T-helper 2 cell treated with Interferon-gamma antibody and Interleukin-4, amounts not matched to agents 5 μg/mL and 100 μg/mL, for 36 hours (primary cell): ENCODE measurements at regions not wholly inside any gene's neighbourhood (a gene's known extent, or its start where the extent isn't known, plus 50 kb on each side); places are given as distances from the start of the nearest gene placed in this dataset.

Experiments
- DNase-seq: peaks from one replicate; pipeline ENCODE4 v3.0.0; 2021; ENCODE audit warnings: low spot score
- H3K27ac Mint-ChIP-seq: one replicate; pipeline ENCODE4 v1.8.0; 2021; ENCODE audit warnings: mild to moderate bottlenecking, mixed read lengths
- H3K27me3 Mint-ChIP-seq: one replicate; pipeline ENCODE4 v1.8.0; 2021; ENCODE audit warnings: low read depth, mixed read lengths
- H3K36me3 Mint-ChIP-seq: one replicate; pipeline ENCODE4 v1.8.0; 2021; ENCODE audit warnings: low read depth, mixed read lengths
- H3K4me1 Mint-ChIP-seq: one replicate; pipeline ENCODE4 v1.8.0; 2021; ENCODE audit warnings: low read depth, mixed read lengths
- H3K4me3 Mint-ChIP-seq: one replicate; pipeline ENCODE4 v1.8.0; 2022; ENCODE audit warnings: mild to moderate bottlenecking, moderate library complexity, mixed read lengths
- H3K9me3 Mint-ChIP-seq: one replicate; pipeline ENCODE4 v1.8.0; 2021; ENCODE audit warnings: mixed read lengths

GRCh38 chr14:98230411-98230810 lies 1041.6 kb downstream of the BCL11B start:
- peak overlapping the region; percentile 91 for H3K27ac Mint-ChIP-seq
- H3K36me3 Mint-ChIP-seq, result no peaks in the 10 kb centered on the region
- H3K9me3 Mint-ChIP-seq, result no peaks in the 10 kb centered on the region
- H3K4me1 Mint-ChIP-seq, result peaks cover 73% of the 10 kb centered on the region
- no peaks in the 10 kb centered on the region for H3K27me3 Mint-ChIP-seq
- DNase-seq, result no peak
- peak overlapping the region; percentile 80 for H3K4me3 Mint-ChIP-seq

GRCh38 chr14:98231210-98231609 lies 1040.8 kb downstream of the BCL11B start:
- H3K9me3 Mint-ChIP-seq, result no peaks in the 10 kb centered on the region
- H3K36me3 Mint-ChIP-seq, result no peaks in the 10 kb centered on the region
- DNase-seq, result no peak
- peaks cover 67% of the 10 kb centered on the region for H3K4me1 Mint-ChIP-seq
- no peaks in the 10 kb centered on the region for H3K27me3 Mint-ChIP-seq
- no peak overlapping the region for H3K27ac Mint-ChIP-seq
- H3K4me3 Mint-ChIP-seq, result no peak overlapping the region

GRCh38 chr14:98233656-98234055 lies 1038.3 kb downstream of the BCL11B start:
- Mint-ChIP-seq H3K27me3 (no peaks in the 10 kb centered on the region), H3K9me3 (no peaks in the 10 kb centered on the region), H3K36me3 (no peaks in the 10 kb centered on the region), H3K4me1 (peaks cover 43% of the 10 kb centered on the region), H3K4me3 (no peak overlapping the region), H3K27ac (no peak overlapping the region)
- no peak for DNase-seq

- Mint-ChIP-seq H3K36me3 (no peaks in the 10 kb centered on the region), H3K27ac (no peak overlapping the region), H3K4me3 (no peak overlapping the region), H3K9me3 (no peaks in the 10 kb centered on the region), H3K27me3 (no peaks in the 10 kb centered on the region), H3K4me1 (peaks cover 44% of the 10 kb centered on the region)
- DNase-seq, result peak; percentile 67
Observed at GRCh38 chr14:98234208-98234607, 1037.8 kb downstream of the BCL11B start.

GRCh38 chr14:98236314-98236713 lies 1035.7 kb downstream of the BCL11B start:
- peaks cover 27% of the 10 kb centered on the region for H3K4me1 Mint-ChIP-seq
- H3K36me3 Mint-ChIP-seq, result no peaks in the 10 kb centered on the region
- H3K27ac Mint-ChIP-seq, result no peak overlapping the region
- no peak overlapping the region for H3K4me3 Mint-ChIP-seq
- DNase-seq, result no peak
- no peaks in the 10 kb centered on the region for H3K9me3 Mint-ChIP-seq
- H3K27me3 Mint-ChIP-seq, result no peaks in the 10 kb centered on the region

GRCh38 chr14:98237939-98238338 lies 1034.1 kb downstream of the BCL11B start:
- H3K36me3 Mint-ChIP-seq, result no peaks in the 10 kb centered on the region
- peaks cover 23% of the 10 kb centered on the region for H3K4me1 Mint-ChIP-seq
- no peak overlapping the region for H3K4me3 Mint-ChIP-seq
- DNase-seq, result no peak
- H3K27me3 Mint-ChIP-seq, result no peaks in the 10 kb centered on the region
- H3K9me3 Mint-ChIP-seq, result no peaks in the 10 kb centered on the region
- no peak overlapping the region for H3K27ac Mint-ChIP-seq

- Mint-ChIP-seq H3K27ac (no peak overlapping the region), H3K27me3 (no peaks in the 10 kb centered on the region), H3K4me1 (peaks cover 3% of the 10 kb centered on the region), H3K4me3 (no peak overlapping the region), H3K9me3 (no peaks in the 10 kb centered on the region), H3K36me3 (no peaks in the 10 kb centered on the region)
- no peak for DNase-seq
Observed at GRCh38 chr14:98240376-98240775, 1031.6 kb downstream of the BCL11B start.

GRCh38 chr14:98242903-98243302 lies 1029.1 kb downstream of the BCL11B start:
- Mint-ChIP-seq H3K9me3 (no peaks in the 10 kb centered on the region), H3K4me3 (no peak overlapping the region), H3K4me1 (peaks cover 6% of the 10 kb centered on the region), H3K36me3 (no peaks in the 10 kb centered on the region), H3K27me3 (no peaks in the 10 kb centered on the region), H3K27ac (no peak overlapping the region)
- no peak for DNase-seq

GRCh38 chr14:98243332-98243731 lies 1028.7 kb downstream of the BCL11B start:
- Mint-ChIP-seq H3K27ac (no peak overlapping the region), H3K9me3 (no peaks in the 10 kb centered on the region), H3K4me3 (no peak overlapping the region), H3K4me1 (peaks cover 6% of the 10 kb centered on the region), H3K36me3 (no peaks in the 10 kb centered on the region), H3K27me3 (no peaks in the 10 kb centered on the region)
- DNase-seq, result no peak

GRCh38 chr14:98244162-98244948 lies 1027.6 kb downstream of the BCL11B start:
- Mint-ChIP-seq H3K4me1 (peaks cover 3% of the 10 kb centered on the region), H3K9me3 (no peaks in the 10 kb centered on the region), H3K27ac (no peak overlapping the region), H3K4me3 (no peak overlapping the region), H3K36me3 (no peaks in the 10 kb centered on the region), H3K27me3 (no peaks in the 10 kb centered on the region)
- no peak for DNase-seq

- Mint-ChIP-seq H3K27ac (no peak overlapping the region), H3K4me1 (peaks cover 3% of the 10 kb centered on the region), H3K27me3 (no peaks in the 10 kb centered on the region), H3K36me3 (no peaks in the 10 kb centered on the region), H3K9me3 (no peaks in the 10 kb centered on the region), H3K4me3 (no peak overlapping the region)
- DNase-seq, result no peak
Observed at GRCh38 chr14:98244966-98245569, 1026.9 kb downstream of the BCL11B start.

- Mint-ChIP-seq H3K36me3 (no peaks in the 10 kb centered on the region), H3K27me3 (no peaks in the 10 kb centered on the region)
Observed at GRCh38 chr14:98249057-98249456, 1022.9 kb downstream of the BCL11B start.

GRCh38 chr14:98249476-98249875 lies 1022.5 kb downstream of the BCL11B start:
- H3K4me1 Mint-ChIP-seq, result peaks cover 8% of the 10 kb centered on the region
- no peak overlapping the region for H3K27ac Mint-ChIP-seq
- no peaks in the 10 kb centered on the region for H3K27me3 Mint-ChIP-seq
- H3K36me3 Mint-ChIP-seq, result no peaks in the 10 kb centered on the region
- no peak for DNase-seq
- H3K9me3 Mint-ChIP-seq, result no peaks in the 10 kb centered on the region
- H3K4me3 Mint-ChIP-seq, result no peak overlapping the region

More at GRCh38 chr14:98249057-98249456, 1022.9 kb downstream of the BCL11B start:
- no peak overlapping the region for H3K27ac Mint-ChIP-seq
- H3K4me3 Mint-ChIP-seq, result no peak overlapping the region
- no peaks in the 10 kb centered on the region for H3K9me3 Mint-ChIP-seq
- H3K4me1 Mint-ChIP-seq, result peaks cover 8% of the 10 kb centered on the region
- no peak for DNase-seq

- Mint-ChIP-seq H3K4me3 (no peak overlapping the region), H3K36me3 (no peaks in the 10 kb centered on the region), H3K27me3 (no peaks in the 10 kb centered on the region), H3K9me3 (no peaks in the 10 kb centered on the region), H3K4me1 (peaks cover 5% of the 10 kb centered on the region), H3K27ac (no peak overlapping the region)
- no peak for DNase-seq
Observed at GRCh38 chr14:98252820-98253219, 1019.2 kb downstream of the BCL11B start.
